ENCODE measurements at regions not wholly inside any gene's neighbourhood (a gene's known extent, or its start where the extent isn't known, plus 50 kb on each side); places are given as distances from the start of the nearest gene placed in this dataset.

DNA sequence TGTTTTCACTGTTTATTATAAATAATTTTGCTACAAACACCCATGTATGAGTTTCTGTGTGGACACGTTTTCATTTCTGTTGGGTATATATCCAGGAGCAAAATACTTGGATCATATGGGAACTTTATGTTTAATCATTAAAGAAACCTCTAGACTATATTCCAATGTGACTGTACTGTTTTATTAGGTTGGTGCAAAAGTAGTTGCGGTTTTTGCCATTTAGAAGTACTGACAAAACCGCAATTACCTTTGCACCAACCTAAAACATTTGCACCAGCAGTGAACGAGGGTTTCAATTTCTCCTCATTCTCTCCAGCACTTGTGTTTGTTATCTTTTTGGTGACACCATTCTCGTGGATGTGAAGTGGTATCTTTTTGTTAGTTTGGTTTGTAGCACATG, 565.0 kb downstream of the TRIML1 start:
- H3K4me1 ChIP-seq: no peaks in the 10 kb centered on the region
- TF ChIP-seq, protein P1, sequence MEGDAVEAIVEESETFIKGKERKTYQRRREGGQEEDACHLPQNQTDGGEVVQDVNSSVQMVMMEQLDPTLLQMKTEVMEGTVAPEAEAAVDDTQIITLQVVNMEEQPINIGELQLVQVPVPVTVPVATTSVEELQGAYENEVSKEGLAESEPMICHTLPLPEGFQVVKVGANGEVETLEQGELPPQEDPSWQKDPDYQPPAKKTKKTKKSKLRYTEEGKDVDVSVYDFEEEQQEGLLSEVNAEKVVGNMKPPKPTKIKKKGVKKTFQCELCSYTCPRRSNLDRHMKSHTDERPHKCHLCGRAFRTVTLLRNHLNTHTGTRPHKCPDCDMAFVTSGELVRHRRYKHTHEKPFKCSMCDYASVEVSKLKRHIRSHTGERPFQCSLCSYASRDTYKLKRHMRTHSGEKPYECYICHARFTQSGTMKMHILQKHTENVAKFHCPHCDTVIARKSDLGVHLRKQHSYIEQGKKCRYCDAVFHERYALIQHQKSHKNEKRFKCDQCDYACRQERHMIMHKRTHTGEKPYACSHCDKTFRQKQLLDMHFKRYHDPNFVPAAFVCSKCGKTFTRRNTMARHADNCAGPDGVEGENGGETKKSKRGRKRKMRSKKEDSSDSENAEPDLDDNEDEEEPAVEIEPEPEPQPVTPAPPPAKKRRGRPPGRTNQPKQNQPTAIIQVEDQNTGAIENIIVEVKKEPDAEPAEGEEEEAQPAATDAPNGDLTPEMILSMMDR (IDR thresholded peaks at IDR 0.05): no peak
- intact Hi-C loops (cut with DNase I; ENCODE audit: low total_unique reads): no loop called here
- H3K27ac ChIP-seq: no peak overlapping the region
- H3K36me3 ChIP-seq: no peaks in the 10 kb centered on the region
- H3K9me3 ChIP-seq: no peaks in the 10 kb centered on the region
- H3K4me3 ChIP-seq: no peak overlapping the region
- no peak for DNase-seq
- H3K27me3 ChIP-seq: no peaks in the 10 kb centered on the region

DNA sequence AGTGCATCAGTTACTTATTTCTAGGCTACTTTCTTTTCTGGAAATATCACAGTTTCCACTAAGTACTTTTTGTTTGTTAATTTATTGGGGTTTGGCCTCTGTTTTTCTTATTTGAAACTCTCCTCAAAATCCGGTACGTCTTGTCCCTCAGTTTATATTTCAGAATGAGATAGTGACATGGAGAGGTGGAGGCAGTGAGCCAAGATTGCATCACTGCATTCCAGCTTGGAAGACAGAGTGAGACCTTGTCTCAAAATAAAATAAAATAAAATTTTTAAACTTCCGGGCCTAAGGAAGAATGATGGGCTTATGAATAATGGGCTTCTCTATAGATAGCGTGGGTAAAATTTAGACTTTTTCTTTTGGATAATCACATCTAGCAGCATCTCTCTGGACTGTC, 567.8 kb downstream of the TRIML1 start:
- TF ChIP-seq, protein P1 (IDR thresholded peaks at IDR 0.05): no peak
- intact Hi-C loops (cut with DNase I; ENCODE audit: low total_unique reads): no loop called here
- DNase-seq: no peak
- H3K9me3 ChIP-seq: no peaks in the 10 kb centered on the region
- no peak overlapping the region for H3K27ac ChIP-seq
- H3K4me3 ChIP-seq: no peak overlapping the region
- H3K36me3 ChIP-seq: no peaks in the 10 kb centered on the region
- no peaks in the 10 kb centered on the region for H3K27me3 ChIP-seq
- no peaks in the 10 kb centered on the region for H3K4me1 ChIP-seq

DNA sequence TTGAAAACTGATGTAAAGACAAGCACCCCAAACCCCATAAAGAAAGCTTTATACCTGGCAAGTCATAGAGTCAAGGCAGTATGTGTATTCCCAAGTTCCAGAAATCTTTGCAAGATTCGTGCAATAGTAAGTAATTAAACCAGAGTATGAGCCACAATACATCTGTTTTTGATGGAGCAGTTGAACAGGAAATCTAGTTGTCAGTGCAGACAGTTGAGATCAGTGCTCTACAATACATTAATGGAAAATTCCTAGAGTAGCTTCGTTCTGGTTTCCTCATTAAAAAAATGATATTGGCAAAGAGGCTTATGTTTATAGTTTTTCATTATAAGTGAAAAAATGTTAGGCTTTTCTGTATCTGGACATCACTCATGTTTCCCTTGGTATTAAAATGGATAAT, 575.3 kb downstream of the TRIML1 start:
- no peaks in the 10 kb centered on the region for H3K36me3 ChIP-seq
- no peaks in the 10 kb centered on the region for H3K4me1 ChIP-seq
- no peak for DNase-seq
- no peaks in the 10 kb centered on the region for H3K27me3 ChIP-seq
- no peak overlapping the region for H3K27ac ChIP-seq
- H3K9me3 ChIP-seq: no peaks in the 10 kb centered on the region
- intact Hi-C loops (cut with DNase I; ENCODE audit: low total_unique reads): no loop called here
- TF ChIP-seq, protein P1 (IDR thresholded peaks at IDR 0.05): no peak
- H3K4me3 ChIP-seq: no peak overlapping the region

DNA sequence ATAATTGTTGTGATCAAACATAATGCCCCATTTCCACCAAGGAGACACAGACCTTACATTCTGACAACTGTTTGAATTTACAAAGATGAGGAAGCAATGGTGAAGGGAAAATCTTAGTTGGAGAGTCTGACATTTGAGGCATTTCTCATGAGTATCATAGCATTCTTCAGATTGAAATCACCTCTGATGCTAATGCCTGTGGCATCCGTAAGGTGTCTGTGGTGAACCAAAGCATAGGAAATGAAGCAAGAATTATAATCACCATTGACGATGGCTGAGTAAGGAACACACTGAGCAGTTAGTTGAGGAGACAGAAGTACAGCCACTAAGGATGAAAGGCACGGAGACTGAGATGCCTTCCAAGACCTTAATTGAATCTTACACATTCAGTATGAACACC, 575.7 kb downstream of the TRIML1 start:
- H3K27me3 ChIP-seq: no peaks in the 10 kb centered on the region
- H3K27ac ChIP-seq: no peak overlapping the region
- H3K4me3 ChIP-seq: no peak overlapping the region
- H3K36me3 ChIP-seq: no peaks in the 10 kb centered on the region
- intact Hi-C loops (cut with DNase I; ENCODE audit: low total_unique reads): no loop called here
- H3K4me1 ChIP-seq: no peaks in the 10 kb centered on the region
- TF ChIP-seq, protein P1 (IDR thresholded peaks at IDR 0.05): no peak
- DNase-seq: no peak
- no peaks in the 10 kb centered on the region for H3K9me3 ChIP-seq

- Histone ChIP-seq H3K9me3 (no peaks in the 10 kb centered on the region), H3K27me3 (no peaks in the 10 kb centered on the region), H3K36me3 (no peaks in the 10 kb centered on the region), H3K4me1 (no peaks in the 10 kb centered on the region), H3K4me3 (no peak overlapping the region), H3K27ac (no peak overlapping the region)
- intact Hi-C loops (cut with DNase I; ENCODE audit: low total_unique reads): no loop called here
- TF ChIP-seq, protein P1 (IDR thresholded peaks at IDR 0.05): no peak
- DNase-seq: no peak
Measured at GRCh38 chr4:188717661-188718060, 578.4 kb downstream of the TRIML1 start.

DNA sequence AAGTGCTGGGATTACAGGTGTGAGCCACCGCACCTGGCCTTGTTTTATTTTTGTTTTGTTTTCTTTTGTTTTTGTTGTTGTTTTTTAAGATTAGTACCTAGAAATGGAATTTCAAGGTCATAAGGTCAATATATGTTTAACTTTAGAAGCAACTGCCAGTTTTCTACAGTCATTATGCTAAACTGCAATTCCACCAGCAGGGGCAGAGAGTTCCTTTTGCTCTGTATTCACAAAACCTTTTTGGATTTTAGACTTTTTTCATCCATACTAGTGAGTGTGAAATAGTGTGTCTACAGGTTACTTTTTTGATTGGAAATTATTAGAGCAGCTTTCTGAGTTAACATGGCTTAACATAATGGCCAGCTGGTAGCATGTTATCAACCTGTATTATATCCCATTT, 580.6 kb downstream of the TRIML1 start:
- H3K27ac ChIP-seq: no peak overlapping the region
- TF ChIP-seq, protein P1 (IDR thresholded peaks at IDR 0.05): no peak
- intact Hi-C loops (cut with DNase I; ENCODE audit: low total_unique reads): no loop called here
- no peak overlapping the region for H3K4me3 ChIP-seq
- H3K36me3 ChIP-seq: no peaks in the 10 kb centered on the region
- no peaks in the 10 kb centered on the region for H3K27me3 ChIP-seq
- H3K4me1 ChIP-seq: no peaks in the 10 kb centered on the region
- no peaks in the 10 kb centered on the region for H3K9me3 ChIP-seq
- DNase-seq: no peak
